GM18907 (cell line): ENCODE measurements at regions not wholly inside any gene's neighbourhood (a gene's known extent, or its start where the extent isn't known, plus 50 kb on each side); places are given as distances from the start of the nearest gene placed in this dataset.
A peak's percentile ranks its signal among the peaks of the same experiment; 100 is the strongest.
"Not testable (repeated sequence)": the region's sequence is repeated elsewhere in the genome, so short reads cannot be mapped to it uniquely, and the experiment has no call there.

Experiments
- ATAC-seq: cut with Tn5 transposase; IDR thresholded peaks from one replicate; pipeline ENCODE4 v1.9.1; 2021; ENCODE audit warnings: mild to moderate bottlenecking, moderate library complexity; ENCODE audit not compliant: unreplicated experiment

DNA sequence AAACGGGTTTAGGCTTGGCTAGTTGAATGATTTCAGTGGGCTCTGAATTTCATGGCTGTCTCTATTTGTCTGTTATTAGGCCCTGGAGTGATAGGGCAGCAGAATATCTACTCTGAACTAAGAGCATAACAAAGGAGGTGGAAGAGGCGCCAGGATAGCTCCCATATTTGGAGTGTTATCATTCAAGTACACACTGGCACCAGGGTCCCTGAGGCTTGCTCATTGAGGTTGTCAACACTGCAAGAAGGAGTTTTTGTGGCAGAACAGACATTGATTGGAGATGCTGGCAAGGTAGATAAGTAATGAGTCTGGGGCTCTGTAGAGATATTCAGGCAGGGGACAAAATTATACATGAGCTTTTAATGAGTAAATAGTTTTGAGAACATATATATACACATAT, 1748.4 kb downstream of the MRPL39 start:
- no peak for ATAC-seq

DNA sequence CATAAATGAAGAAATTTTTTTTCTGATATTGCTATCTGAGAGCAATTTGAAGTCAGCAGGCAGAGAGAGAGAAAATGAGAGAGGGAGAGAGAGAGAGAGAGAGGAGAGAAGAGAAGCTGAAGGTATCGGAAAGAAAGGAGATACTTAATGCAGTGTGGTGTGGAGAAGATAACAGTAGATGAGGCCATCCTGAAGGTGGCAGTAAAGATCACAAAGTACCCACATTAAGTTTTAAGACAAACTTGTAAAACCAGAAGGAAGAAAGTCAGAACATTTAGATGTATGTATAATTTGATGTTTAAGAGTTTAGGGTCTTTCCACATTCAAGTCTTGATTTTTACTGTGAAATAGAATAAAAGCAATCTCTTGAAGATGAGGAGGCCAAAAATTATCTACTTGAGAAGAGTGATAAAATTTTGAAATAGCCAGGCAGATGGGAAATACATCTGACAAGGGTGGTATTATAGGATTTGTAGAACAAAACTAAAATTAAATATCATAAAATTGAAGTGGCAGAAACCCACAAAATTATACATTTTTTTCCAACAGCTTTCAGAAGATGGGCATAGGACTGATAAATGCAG, 1753.4 kb downstream of the MRPL39 start:
- peak; percentile 70 for ATAC-seq

DNA sequence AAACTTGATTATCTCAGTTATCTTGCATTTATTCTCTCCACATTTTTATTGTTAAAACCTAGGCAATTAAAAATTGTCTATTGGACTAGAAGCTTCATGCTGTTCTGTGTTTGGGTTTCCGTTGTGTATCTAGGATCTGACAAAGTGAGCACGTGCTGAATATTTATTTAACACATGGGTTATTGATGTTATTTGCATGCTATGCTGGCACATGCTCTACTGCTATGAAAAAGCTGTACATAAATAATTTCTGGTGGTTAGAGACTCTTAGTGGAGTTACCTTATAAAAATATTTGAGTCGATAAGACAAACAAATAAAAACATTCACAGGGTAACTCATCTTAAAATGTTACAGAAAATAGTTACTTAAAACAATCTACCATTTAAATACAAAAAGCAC, 1769.7 kb downstream of the MRPL39 start:
- ATAC-seq: no peak

DNA sequence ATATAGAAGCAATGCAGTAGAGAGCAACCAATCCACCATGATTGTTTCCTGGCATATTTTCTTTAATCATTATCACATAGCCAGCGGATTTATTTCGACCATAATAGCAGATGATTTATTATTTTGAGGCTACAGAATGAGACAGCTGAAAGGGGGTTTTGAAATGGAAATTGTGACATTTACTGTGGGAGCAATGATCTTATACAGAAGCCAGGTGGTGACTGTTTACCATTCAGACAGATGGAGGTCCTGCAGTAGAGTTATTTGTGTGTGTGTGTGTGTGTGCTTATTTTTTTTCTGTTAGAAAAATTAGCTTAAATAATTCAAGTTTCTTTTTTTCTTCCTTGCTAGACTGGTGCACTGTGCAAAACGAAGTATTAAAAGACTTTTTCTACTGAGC, 1784.5 kb downstream of the MRPL39 start:
- no peak for ATAC-seq

GRCh38 chr21:23817337-23817736, 1789.9 kb downstream of the MRPL39 start:
- no peak for ATAC-seq

DNA sequence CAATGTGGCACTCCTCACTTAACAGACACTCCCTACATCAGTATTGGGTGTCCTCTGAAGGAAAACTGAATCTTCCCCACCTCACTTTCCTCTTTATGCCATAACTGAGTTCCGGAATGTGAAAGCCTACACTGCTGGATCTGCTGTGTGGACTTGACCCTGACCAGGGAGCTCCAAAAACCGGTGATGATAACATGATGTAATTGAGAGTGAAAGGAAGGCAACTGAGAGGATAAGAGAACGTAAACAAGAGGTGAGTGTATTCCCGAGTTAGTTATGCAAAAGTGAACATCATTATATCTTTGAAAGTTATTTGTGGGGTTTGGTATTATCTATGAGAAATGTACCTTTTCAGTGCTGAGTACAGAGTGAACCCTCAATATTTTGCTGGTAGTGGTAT, 1794.8 kb downstream of the MRPL39 start:
- no peak for ATAC-seq

- no peak for ATAC-seq
Measured at GRCh38 chr21:23811805-23812204, 1795.5 kb downstream of the MRPL39 start.

- ATAC-seq: no peak
Measured at GRCh38 chr21:23809573-23809972, 1797.7 kb downstream of the MRPL39 start.

- not testable (repeated sequence) for ATAC-seq
Measured at GRCh38 chr21:23806966-23807548, 1800.2 kb downstream of the MRPL39 start.

GRCh38 chr21:23804866-23805265, 1802.4 kb downstream of the MRPL39 start:
- ATAC-seq: no peak

DNA sequence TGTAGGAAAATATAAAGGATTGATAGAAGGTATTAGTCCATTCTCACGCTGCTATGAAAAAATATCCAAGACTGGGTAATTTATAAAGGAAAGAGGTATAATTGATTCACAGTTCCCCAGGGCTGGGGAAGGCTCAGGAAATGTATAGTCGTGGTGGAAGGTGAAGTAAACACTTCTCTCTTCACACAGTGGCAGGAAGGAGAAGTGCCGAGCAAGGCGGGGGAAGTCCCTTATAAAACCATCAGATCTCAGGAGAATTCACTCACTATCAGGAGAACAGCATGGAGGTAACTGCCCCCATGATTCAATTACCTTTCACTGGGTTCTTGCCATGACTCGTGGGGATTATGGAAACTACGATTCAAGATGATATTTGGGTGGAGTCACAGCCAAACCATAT, 1806.0 kb downstream of the MRPL39 start:
- ATAC-seq: no peak

DNA sequence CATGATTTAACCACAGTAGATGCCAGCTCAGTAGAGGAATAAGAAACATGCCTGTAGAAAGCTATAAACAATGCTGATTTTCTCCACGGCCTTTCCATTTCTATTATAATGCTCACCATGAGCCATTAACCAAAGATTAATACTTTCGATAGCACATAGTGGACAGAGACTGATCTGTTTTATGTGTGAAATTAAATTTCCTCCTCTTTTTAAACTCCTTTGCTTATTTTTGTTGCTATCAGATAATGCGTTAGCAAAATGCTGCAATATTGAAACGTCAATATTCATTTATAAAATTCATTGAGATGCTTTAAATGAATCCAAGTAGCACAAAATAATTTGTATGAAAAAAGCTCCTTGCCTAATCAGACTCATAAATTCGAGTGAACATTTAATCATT, 1807.9 kb downstream of the MRPL39 start:
- no peak for ATAC-seq

DNA sequence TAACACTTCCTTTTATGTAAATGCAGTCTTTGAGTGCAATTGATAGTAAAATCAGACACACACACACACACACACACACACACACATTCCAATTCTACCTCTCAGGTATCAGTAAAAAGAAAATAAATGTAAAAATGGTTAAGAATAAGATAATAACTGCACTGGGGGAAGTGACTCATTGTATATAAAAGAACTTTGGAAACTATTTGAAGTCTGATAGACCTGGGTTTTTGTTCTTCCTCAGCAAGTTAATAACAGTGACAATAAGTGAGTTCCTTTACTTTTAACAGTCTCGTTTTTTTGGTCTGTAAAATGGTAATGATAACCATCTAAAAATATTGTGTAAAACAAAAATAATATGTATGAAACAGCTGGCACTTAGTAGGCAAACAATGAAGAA, 1815.0 kb downstream of the MRPL39 start:
- ATAC-seq: no peak

DNA sequence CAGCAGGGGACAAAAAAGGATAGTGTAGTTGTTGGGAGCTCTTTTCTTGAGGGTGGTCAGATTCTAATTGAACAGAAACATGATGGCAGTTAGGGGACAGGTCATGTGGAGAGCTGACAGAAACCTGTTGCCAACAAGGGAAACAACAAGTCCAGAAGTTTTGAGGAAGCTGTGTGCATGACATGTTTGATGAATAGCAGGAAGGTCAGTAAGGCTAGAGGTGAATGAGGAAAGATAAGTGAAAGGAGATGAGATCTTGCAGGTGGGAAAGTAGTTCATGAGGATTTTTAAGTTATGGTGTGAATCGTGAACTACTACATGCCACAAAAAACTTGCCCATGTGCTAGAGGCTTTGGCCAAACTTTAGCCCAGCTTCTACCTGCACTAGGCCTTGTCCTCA, 1817.4 kb downstream of the MRPL39 start:
- no peak for ATAC-seq

DNA sequence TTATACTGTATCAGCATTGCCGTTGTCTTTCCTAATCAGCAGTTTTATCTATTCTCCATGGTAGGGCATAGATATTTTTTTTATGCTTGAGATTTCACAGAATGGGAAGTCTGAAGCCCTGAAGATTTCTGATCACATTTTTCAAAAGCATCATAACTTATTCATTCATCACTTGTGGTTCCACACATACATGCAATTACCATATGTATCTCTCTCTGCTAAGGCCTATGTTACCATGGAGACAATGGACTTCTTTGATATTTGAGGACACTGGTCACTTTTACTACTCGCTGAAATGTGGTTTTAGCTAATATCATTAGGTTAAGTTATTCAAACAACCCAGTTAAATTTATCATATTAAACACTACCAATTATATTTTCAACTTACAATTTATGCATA, 1827.0 kb downstream of the MRPL39 start:
- ATAC-seq: no peak

DNA sequence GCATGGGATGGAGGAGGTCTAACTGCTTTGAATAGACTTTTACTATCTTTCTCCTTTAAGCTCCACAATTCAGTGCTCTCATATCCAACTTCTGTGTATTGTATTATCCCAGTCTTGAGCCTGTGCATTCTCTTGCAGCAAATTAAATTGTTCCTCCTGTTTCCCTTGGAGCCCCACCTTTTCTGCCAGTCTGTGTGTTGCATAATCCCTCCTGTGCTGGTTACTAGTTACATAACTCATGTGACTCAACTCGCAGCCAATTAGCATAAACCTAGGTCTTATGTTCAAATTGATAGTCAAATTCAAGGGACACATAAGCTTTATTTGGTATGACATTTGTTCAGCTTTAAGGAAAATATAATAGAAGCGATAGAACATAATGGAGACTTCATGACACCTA, 1863.5 kb downstream of the MRPL39 start:
- no peak for ATAC-seq

DNA sequence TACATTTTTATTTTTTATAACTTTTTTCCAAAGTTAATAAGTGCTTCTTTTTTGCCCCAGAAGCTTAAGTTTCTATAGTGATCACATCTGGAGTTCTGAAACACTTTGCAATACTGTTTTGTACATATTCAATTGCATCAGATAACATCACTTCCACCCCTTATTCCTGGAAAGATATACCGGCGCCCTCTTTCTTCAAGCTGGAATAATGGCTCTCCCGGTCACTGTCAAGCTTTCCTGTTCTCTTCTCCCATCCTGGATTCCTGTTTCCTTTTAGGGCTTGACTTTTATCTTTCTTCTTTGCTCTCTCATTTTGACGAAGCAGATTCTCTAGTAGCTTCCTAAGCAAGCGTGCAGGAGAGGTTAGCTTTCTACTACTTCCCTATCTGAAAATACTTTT, 1866.8 kb downstream of the MRPL39 start:
- no peak for ATAC-seq

GRCh38 chr21:23732776-23733175, 1874.5 kb downstream of the MRPL39 start:
- ATAC-seq: no peak

GRCh38 chr21:23729331-23729730, 1878.0 kb downstream of the MRPL39 start:
- no peak for ATAC-seq

DNA sequence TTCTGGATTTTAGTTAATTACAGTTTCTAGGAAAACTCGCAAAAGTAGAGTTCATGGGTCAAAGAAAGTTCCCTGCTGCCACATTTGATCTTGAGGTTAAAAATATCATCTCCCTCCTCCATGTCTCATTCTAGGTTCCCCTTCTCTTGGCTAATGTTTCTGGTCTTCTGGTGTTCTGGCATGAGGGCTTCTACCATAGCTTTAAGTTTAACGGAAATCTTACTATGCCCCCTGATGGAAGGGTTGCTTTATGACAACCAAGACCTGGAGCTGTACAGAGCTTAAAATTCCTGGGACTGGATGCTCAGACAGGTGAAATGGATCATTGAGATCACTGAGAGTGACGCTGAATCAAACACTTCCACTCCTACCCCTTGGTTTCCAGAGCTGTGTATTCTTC, 1881.7 kb downstream of the MRPL39 start:
- no peak for ATAC-seq

GRCh38 chr21:23718446-23719285, 1888.6 kb downstream of the MRPL39 start:
- ATAC-seq: no peak

GRCh38 chr21:23712166-23712565, 1895.1 kb downstream of the MRPL39 start:
- no peak for ATAC-seq
